Psoas muscle (tissue), 7 donors: ENCODE measurements at regions not wholly inside any gene's neighbourhood (a gene's known extent, or its start where the extent isn't known, plus 50 kb on each side); places are given as distances from the start of the nearest gene placed in this dataset.

Experiments used
- ATAC-seq, 4 donors: fragments of 200-7000 bp; cut with Tn5 transposase; one replicate each; pipeline ENCODE4 v1.9.1; 2020; ENCODE audit warnings: moderate library complexity in 3 of 4, mild to moderate bottlenecking in 2 of 4
- DNase-seq, 2 donors: peaks; one replicate each; pipeline ENCODE4 v3.0.0-alpha.2; 2020
- H3K27ac ChIP-seq: fragments of 200-600 bp; one replicate; pipeline ENCODE4 v1.8.0; 2022
- H3K27me3 ChIP-seq, 3 donors: fragments of 200-600 bp in 1 of 3; one replicate each; pipeline versions ENCODE4 v1.6.1 to v1.8.0; 2013 to 2022; ENCODE audit warnings: low read length in 2 of 3, mild to moderate bottlenecking in 2 of 3, moderate library complexity in 1 of 3; ENCODE audit not compliant: insufficient read depth in 3 of 3
- H3K36me3 ChIP-seq, 2 donors: fragments of 200-600 bp in 1 of 2; one replicate each; pipeline versions ENCODE4 v1.6.1 to v1.8.0; 2013 to 2022; ENCODE audit warnings: low read depth in 1 of 2, mild to moderate bottlenecking in 1 of 2, moderate library complexity in 1 of 2; ENCODE audit not compliant: insufficient read depth in 1 of 2
- H3K4me1 ChIP-seq: fragments of 200-600 bp; one replicate; pipeline ENCODE4 v1.8.0; 2022
- H3K4me3 ChIP-seq: fragments of 200-600 bp; one replicate; pipeline ENCODE4 v1.8.0; 2022; ENCODE audit warnings: mild to moderate bottlenecking
- H3K9me3 ChIP-seq: fragments of 200-600 bp; one replicate; pipeline ENCODE4 v1.8.0; 2022
- CTCF ChIP-seq: fragments of 200-600 bp; IDR thresholded peaks from one replicate; pipeline ENCODE4 v1.8.0; 2022; ENCODE audit warnings: antibody characterized with exemption
- WGBS, 3 donors: extraction: QIAGEN DNeasy Blood & Tissue Kit; methylation state at CpG; one replicate each; pipeline versions ENCODE4 v1.1.6 to v1.1.7; 2013; 5-methylcytosine and 5-hydroxymethylcytosine counted together
- intact Hi-C, 2 donors: fragments of 100-400 bp; cut with DNase I; formaldehyde crosslinking; loops; one replicate each; pipeline versions ENCODE4 v1.11.0 to v1.14.2; 2022
- donor health status: healthy with polysubstance abuse.
- donor health status: DM: no; HTN: no; CAD: no; lungs with moderate emphysema.
- donor health status: Bipolar disorder and iron deficiency.
- donor health status: healthy.
- donor health status: DM: yes; HTN: yes; CAD: no.
- donor health status: DM: no; HTN: no; CAD: no.
- donor health status: DM: yes; HTN: yes; CAD: no.

- TF ChIP-seq CTCF = no peak
- Histone ChIP-seq H3K4me3 (no peak overlapping the region), H3K27me3 (no peaks in the 10 kb centered on the region), H3K9me3 (no peaks in the 10 kb centered on the region), H3K36me3 (no peaks in the 10 kb centered on the region), H3K27ac (no peak overlapping the region), H3K4me1 (peaks cover 11% of the 10 kb centered on the region)
- 26 to 42% (median 29%) methylated on average over 2 of the region's 2 CpGs for WGBS, 3 donors
- no peak for ATAC-seq
- intact Hi-C loops = no loop called here
- DNase-seq = no peak
Measured at GRCh38 chr10:58996063-58996462, 180.4 kb upstream of the PHYHIPL start.

GRCh38 chr10:58996866-58997265 is 179.6 kb upstream of the PHYHIPL start:
- 94 to 96% (median 95%) methylated on average over 2 of the region's 2 CpGs for WGBS, 3 donors
- ATAC-seq = no peak
- intact Hi-C loops = no loop called here

DNA sequence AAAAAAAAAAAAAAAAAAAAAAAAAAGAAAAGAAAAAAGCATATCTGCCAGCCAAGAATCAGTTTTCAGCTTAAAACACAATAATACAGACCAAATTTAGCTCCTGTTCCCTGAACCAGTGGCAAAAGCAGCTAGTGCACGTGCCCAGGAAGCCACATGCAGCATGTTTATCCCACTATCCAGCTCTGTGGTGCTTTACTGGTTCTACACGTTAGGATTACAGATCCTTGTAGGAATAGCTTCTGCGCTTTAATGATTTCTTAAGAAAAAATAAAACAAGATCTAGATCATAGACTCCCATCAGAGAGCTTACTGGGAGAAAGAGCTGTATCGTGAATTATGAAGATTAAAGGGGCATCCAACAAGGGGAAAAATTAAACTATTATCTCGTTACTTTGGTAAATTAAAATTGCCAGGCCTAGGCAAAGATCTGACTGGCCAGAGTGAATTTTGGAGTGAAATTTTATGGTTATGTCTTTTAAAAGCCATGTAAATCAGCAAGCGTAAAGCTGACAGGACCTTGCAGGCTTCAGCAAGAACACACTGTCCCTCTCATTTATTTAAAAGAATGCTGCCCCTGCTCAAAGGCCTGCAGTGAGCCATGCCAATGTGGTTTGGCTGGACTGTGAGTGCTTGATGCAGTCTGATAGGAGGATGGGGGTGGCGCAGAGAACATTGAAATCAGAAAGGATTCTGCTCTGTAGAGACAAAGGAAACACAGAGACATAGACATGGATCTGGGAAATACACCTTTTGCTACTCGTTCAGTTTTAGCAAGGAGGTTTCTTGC is 177.3 kb upstream of the PHYHIPL start:
- no peaks in the 10 kb centered on the region for H3K9me3 ChIP-seq
- intact Hi-C loops = no loop called here
- peak overlapping the region; percentile 49 for H3K27ac ChIP-seq
- 32 to 67% (median 39%) methylated on average over 8 of the region's 8 CpGs for WGBS, 3 donors
- H3K4me1 ChIP-seq = no peaks in the 10 kb centered on the region
- no peak for TF ChIP-seq CTCF
- no peaks in the 10 kb centered on the region for H3K36me3 ChIP-seq
- no peaks in the 10 kb centered on the region for H3K27me3 ChIP-seq
- ATAC-seq (peak; percentile 78 to 96 (median 93)), DNase-seq (peak; percentile 44 to 60)
- peak overlapping the region; percentile 22 for H3K4me3 ChIP-seq

More at GRCh38 chr10:58996866-58997265, 179.6 kb upstream of the PHYHIPL start:
- no peak for TF ChIP-seq CTCF
- Histone ChIP-seq H3K9me3 (no peaks in the 10 kb centered on the region), H3K4me3 (no peak overlapping the region), H3K27ac (no peak overlapping the region), H3K27me3 (no peaks in the 10 kb centered on the region), H3K4me1 (peaks cover 11% of the 10 kb centered on the region), H3K36me3 (no peaks in the 10 kb centered on the region)
- DNase-seq = no peak

DNA sequence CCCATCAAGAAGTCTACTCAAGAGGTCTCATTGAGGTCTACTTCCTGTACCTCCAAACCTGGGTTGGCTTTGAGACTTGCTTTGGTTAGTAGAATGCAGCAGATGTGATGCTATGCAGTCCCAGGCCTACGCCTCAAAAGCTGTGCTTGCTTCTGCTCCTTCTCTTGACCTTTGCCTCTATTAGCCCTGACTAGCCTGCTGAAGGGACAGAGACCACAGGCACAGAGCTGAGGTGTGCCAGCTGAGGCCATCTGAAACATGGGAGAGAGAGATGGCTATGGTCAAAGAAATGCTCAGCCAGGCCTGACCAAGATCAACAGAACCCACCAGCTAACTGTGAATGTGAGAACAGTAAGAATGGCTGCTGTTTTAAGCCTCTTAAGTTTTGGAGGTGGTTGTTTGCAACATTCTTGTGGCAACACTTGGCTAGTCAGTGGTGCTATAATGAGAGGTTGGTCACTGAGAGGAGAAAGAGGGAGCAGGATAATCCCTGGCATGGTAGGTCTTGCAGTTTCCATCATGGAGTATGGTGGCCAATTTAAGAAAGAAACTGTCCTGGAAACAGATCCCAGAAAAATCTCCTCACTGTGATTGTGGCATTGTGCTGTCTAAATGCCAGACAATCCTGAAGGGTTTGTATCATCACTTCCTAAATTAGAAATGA is 176.1 kb upstream of the PHYHIPL start:
- no peaks in the 10 kb centered on the region for H3K9me3 ChIP-seq
- no peak overlapping the region for H3K27ac ChIP-seq
- 89 to 95% (median 90%) methylated on average over 1 of the region's 1 CpG for WGBS, 3 donors
- no peak overlapping the region for H3K4me3 ChIP-seq
- H3K27me3 ChIP-seq = no peaks in the 10 kb centered on the region
- ATAC-seq (peak in 2 of 4 donors; percentile 20 to 27), DNase-seq (no peak)
- H3K4me1 ChIP-seq = no peaks in the 10 kb centered on the region
- intact Hi-C loops = no loop called here
- no peak for TF ChIP-seq CTCF
- H3K36me3 ChIP-seq = no peaks in the 10 kb centered on the region
